Ascending aorta (tissue), 2 donors: ENCODE measurements at regions not wholly inside any gene's neighbourhood (a gene's known extent, or its start where the extent isn't known, plus 50 kb on each side); places are given as distances from the start of the nearest gene placed in this dataset.

Source experiments
- DNase-seq, 2 donors: peaks; one replicate each; pipeline ENCODE4 v3.0.0-alpha.2; 2019; ENCODE audit warnings: low spot score in 2 of 2
- H3K27ac ChIP-seq, 2 donors: fragments of 200-600 bp; sonication (generic); one replicate each; pipeline ENCODE4 v1.5.1; 2016 to 2017; ENCODE audit warnings: mild to moderate bottlenecking in 1 of 2
- H3K27me3 ChIP-seq: fragments of 200-600 bp; sonication (generic); one replicate; pipeline ENCODE4 v1.5.1; 2017
- H3K36me3 ChIP-seq, 2 donors: fragments of 200-600 bp; sonication (generic); one replicate each; pipeline ENCODE4 v1.5.1; 2016
- H3K4me1 ChIP-seq, 2 donors: fragments of 200-600 bp; sonication (generic); one replicate each; pipeline ENCODE4 v1.5.1; 2016 to 2017; ENCODE audit warnings: mild to moderate bottlenecking in 1 of 2
- H3K4me3 ChIP-seq, 2 donors: fragments of 200-600 bp; sonication (generic); one replicate each; pipeline ENCODE4 v1.5.1; 2016 to 2017; ENCODE audit warnings: mild to moderate bottlenecking in 1 of 2
- H3K9me3 ChIP-seq, 2 donors: fragments of 200-600 bp; sonication (generic); one replicate each; pipeline ENCODE4 v1.5.1; 2016
- intact Hi-C: fragments of 100-400 bp; cut with DNase I; formaldehyde crosslinking; loops from one replicate; pipeline ENCODE4 v1.15.1; 2023
- TF ChIP-seq, protein P1 (sequence below), 3 experiments: fragments of 200-600 bp in 2 of 3; fragments of 450-650 bp in 1 of 3; sonication (generic) in 2 of 3; IDR thresholded peaks; one replicate each; pipeline ENCODE4 v1.5.1; 2016 to 2019; ENCODE audit warnings: antibody characterized with exemption in 3 of 3, mild to moderate bottlenecking in 1 of 3, moderate library complexity in 1 of 3

DNA sequence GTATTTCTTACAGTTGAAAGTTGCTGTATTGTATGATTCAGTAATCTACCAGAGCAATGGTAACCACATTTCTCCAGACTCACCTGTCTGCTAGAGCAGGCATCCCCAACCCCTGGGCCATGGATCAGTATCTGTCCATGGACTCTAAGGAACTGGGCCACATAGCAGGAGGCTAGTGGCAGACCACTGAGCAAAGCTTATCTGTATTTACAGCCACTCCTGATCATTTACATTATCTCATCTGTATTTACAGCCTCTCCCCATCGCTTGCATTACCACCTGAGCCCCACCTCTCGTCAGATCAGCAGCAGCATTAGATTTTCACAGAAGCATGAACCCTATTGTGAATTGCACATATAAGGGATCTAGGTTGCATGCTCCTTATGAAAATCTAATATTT, 60.3 kb upstream of the MANEA start:
- Histone ChIP-seq H3K4me3 (no peak overlapping the region), H3K9me3 (no peaks in the 10 kb centered on the region), H3K36me3 (no peaks in the 10 kb centered on the region), H3K27ac (no peak overlapping the region), H3K27me3 (no peaks in the 10 kb centered on the region), H3K4me1 (no peaks in the 10 kb centered on the region)
- TF ChIP-seq, protein P1, sequence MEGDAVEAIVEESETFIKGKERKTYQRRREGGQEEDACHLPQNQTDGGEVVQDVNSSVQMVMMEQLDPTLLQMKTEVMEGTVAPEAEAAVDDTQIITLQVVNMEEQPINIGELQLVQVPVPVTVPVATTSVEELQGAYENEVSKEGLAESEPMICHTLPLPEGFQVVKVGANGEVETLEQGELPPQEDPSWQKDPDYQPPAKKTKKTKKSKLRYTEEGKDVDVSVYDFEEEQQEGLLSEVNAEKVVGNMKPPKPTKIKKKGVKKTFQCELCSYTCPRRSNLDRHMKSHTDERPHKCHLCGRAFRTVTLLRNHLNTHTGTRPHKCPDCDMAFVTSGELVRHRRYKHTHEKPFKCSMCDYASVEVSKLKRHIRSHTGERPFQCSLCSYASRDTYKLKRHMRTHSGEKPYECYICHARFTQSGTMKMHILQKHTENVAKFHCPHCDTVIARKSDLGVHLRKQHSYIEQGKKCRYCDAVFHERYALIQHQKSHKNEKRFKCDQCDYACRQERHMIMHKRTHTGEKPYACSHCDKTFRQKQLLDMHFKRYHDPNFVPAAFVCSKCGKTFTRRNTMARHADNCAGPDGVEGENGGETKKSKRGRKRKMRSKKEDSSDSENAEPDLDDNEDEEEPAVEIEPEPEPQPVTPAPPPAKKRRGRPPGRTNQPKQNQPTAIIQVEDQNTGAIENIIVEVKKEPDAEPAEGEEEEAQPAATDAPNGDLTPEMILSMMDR (IDR thresholded peaks at IDR 0.05), result no peak
- intact Hi-C loops, result no loop called here
- no peak for DNase-seq

DNA sequence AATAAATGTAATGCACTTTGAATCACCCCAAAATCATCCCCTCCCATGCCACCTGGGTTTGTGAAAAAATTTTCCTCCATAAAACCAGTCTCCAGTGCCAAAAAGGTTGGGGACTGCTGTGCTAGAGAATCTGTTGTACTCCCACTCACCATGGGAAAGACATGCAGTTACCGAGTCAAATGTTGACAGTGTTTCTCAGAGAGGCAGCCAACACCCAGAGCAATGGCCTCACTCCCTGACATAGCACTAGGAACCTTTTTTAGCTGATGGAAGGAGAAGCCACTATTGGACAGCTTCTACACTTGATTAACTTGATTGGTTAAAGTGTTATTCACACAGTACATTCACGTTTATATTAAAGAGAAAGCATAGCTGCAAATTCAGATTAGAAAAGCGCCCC, 59.8 kb upstream of the MANEA start:
- Histone ChIP-seq H3K27ac (no peak overlapping the region), H3K4me1 (no peaks in the 10 kb centered on the region), H3K9me3 (no peaks in the 10 kb centered on the region), H3K4me3 (no peak overlapping the region), H3K36me3 (no peaks in the 10 kb centered on the region), H3K27me3 (no peaks in the 10 kb centered on the region)
- DNase-seq, result no peak
- intact Hi-C loops, result no loop called here
- TF ChIP-seq, protein P1 (IDR thresholded peaks at IDR 0.05), result no peak

- Histone ChIP-seq H3K4me3 (no peak overlapping the region), H3K36me3 (no peaks in the 10 kb centered on the region), H3K27ac (no peak overlapping the region), H3K27me3 (no peaks in the 10 kb centered on the region), H3K9me3 (no peaks in the 10 kb centered on the region), H3K4me1 (no peaks in the 10 kb centered on the region)
- intact Hi-C loops, result no loop called here
- no peak for DNase-seq
- TF ChIP-seq, protein P1 (IDR thresholded peaks at IDR 0.05), result no peak
Measured at GRCh38 chr6:95518630-95519227, 58.6 kb upstream of the MANEA start.

DNA sequence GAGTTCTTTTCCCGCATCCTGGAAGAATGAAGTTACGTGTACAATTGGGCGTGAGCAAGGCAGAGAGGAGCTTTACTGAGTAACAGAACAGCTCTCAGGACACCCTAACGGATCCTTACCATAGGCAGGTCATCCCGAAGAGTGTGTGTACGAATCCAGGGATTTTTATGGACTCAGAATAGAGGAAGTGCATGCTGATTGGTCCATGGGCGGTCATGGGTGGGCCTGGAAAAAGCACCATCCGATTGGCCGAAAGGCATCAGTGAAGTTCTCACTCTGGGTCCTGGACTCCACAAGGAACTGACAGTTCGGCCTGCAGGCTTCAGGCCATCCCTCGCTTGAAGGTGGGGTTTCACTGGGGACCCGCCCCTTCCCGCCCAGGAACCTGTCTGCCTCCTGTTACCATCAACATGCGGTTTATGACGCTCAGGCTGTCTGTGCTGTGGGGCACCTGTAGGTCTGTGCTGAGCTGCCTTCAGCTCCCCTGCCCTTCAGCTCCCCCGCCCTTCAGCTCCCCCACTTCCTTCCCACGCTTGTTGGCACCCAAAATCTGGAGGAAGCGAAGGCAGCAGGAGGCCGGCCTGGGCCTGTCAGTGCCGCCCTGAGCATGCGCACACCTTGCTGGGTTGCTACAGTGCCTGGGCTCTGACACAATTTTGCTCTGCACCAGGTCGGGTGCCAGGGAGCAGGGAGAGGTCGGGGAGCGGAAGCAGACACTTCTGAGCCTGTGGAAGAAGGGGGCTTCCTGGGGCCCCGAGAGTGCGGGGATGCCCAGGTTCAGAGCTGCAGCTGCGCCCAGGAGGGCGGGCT, 57.9 kb upstream of the MANEA start:
- DNase-seq, result no peak
- Histone ChIP-seq H3K27ac (no peak overlapping the region), H3K27me3 (no peaks in the 10 kb centered on the region), H3K4me1 (no peaks in the 10 kb centered on the region), H3K9me3 (no peaks in the 10 kb centered on the region), H3K36me3 (no peaks in the 10 kb centered on the region), H3K4me3 (no peak overlapping the region)
- intact Hi-C loops, result no loop called here
- TF ChIP-seq, protein P1 (IDR thresholded peaks at IDR 0.05), result no peak

DNA sequence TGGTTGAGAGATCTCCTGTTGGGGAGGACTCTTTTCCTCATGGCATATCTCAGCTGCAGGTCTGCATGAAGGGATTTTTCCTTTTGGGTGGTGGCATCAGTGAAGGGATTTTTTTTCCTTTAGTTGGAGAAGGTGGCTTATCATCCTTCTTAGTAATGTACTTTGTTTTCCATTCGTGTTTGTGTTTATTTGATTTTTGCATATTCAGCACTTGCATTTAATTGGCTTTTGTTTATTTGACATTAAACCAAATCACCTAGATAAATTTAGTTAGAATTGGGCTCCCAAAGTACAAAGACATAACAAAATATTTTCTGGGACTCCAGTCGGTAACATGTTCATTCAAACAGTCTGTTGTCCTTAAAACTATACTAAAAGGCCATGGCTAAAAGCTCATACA, 56.2 kb upstream of the MANEA start:
- Histone ChIP-seq H3K9me3 (no peaks in the 10 kb centered on the region), H3K4me3 (no peak overlapping the region), H3K27ac (no peak overlapping the region), H3K4me1 (no peaks in the 10 kb centered on the region), H3K36me3 (no peaks in the 10 kb centered on the region), H3K27me3 (no peaks in the 10 kb centered on the region)
- intact Hi-C loops, result no loop called here
- DNase-seq, result no peak
- TF ChIP-seq, protein P1 (IDR thresholded peaks at IDR 0.05), result no peak
